Testis (tissue), 2 donors: ENCODE measurements at regions not wholly inside any gene's neighbourhood (a gene's known extent, or its start where the extent isn't known, plus 50 kb on each side); places are given as distances from the start of the nearest gene placed in this dataset.
A peak's percentile ranks its signal among the peaks of the same experiment; 100 is the strongest.

Source experiments
- DNase-seq: peaks from one replicate; pipeline ENCODE4 v3.0.0-alpha.2; 2019
- H3K27ac ChIP-seq, 2 donors: fragments of 200-600 bp; sonication (generic); one replicate each; pipeline ENCODE4 v1.5.1; 2019
- H3K27me3 ChIP-seq: fragments of 200-600 bp; sonication (generic); one replicate; pipeline ENCODE4 v1.5.1; 2019
- H3K36me3 ChIP-seq: fragments of 200-600 bp; sonication (generic); one replicate; pipeline ENCODE4 v1.5.1; 2017; ENCODE audit warnings: low read depth; ENCODE audit errors: missing control alignments
- H3K4me1 ChIP-seq: fragments of 200-600 bp; sonication (generic); one replicate; pipeline ENCODE4 v1.5.1; 2019
- H3K4me3 ChIP-seq, 2 donors: fragments of 200-600 bp; sonication (generic); one replicate each; pipeline ENCODE4 v1.5.1; 2017 to 2019
- H3K9me3 ChIP-seq: fragments of 200-600 bp; sonication (generic); one replicate; pipeline ENCODE4 v1.5.1; 2017
- POLR2A ChIP-seq: fragments of 450-650 bp; IDR thresholded peaks from one replicate; pipeline ENCODE4 v1.6.1; 2017; ENCODE audit warnings: antibody characterized with exemption, mild to moderate bottlenecking, moderate library complexity
- WGBS, 2 donors: methylation state at CpG; one replicate each; pipeline ENCODE4 v1.1.5; 2018; 5-methylcytosine and 5-hydroxymethylcytosine counted together
- intact Hi-C: fragments of 100-400 bp; cut with DNase I; formaldehyde crosslinking; loops from one replicate; pipeline ENCODE4 v1.15.1; 2023; ENCODE audit warnings: low total_unique reads
- TF ChIP-seq, protein P1 (sequence below), 3 experiments: fragments of 450-650 bp in 2 of 3; fragments of 200-600 bp in 1 of 3; sonication (generic) in 1 of 3; IDR thresholded peaks; one replicate each; pipeline ENCODE4 v1.5.1; 2016 to 2019; ENCODE audit warnings: antibody characterized with exemption in 3 of 3, mild to moderate bottlenecking in 2 of 3, moderate library complexity in 1 of 3

DNA sequence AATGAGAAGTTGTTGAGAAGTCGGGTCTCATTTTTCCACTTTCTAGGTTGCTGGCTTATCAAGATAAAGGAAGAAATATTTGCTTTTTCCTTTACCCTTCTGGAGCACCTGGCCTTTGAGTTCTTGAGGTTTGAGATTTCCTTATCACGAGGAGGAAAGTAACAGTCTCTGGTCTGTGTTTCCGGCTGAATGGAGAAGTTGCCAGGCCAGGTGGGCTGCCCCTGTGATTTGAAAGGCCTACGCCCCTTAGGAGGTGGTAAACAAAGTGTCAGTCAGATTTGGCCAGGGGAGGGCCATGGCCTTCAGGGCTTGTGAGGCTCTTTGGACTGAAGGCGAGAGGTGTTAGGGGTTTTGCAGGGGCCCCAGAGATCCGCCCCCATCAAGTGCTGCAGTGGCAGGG lies 156.7 kb upstream of the HAAO start:
- DNase-seq: no peak
- TF ChIP-seq, protein P1, sequence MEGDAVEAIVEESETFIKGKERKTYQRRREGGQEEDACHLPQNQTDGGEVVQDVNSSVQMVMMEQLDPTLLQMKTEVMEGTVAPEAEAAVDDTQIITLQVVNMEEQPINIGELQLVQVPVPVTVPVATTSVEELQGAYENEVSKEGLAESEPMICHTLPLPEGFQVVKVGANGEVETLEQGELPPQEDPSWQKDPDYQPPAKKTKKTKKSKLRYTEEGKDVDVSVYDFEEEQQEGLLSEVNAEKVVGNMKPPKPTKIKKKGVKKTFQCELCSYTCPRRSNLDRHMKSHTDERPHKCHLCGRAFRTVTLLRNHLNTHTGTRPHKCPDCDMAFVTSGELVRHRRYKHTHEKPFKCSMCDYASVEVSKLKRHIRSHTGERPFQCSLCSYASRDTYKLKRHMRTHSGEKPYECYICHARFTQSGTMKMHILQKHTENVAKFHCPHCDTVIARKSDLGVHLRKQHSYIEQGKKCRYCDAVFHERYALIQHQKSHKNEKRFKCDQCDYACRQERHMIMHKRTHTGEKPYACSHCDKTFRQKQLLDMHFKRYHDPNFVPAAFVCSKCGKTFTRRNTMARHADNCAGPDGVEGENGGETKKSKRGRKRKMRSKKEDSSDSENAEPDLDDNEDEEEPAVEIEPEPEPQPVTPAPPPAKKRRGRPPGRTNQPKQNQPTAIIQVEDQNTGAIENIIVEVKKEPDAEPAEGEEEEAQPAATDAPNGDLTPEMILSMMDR (IDR thresholded peaks at IDR 0.05): no peak
- no peak for TF ChIP-seq POLR2A
- Histone ChIP-seq H3K4me1 (peaks cover 2% of the 10 kb centered on the region), H3K4me3 (no peak overlapping the region), H3K9me3 (no peaks in the 10 kb centered on the region), H3K36me3 (no peaks in the 10 kb centered on the region), H3K27ac (no peak overlapping the region), H3K27me3 (no peaks in the 10 kb centered on the region)
- intact Hi-C loops: no loop called here
- whole genome bisulfite sequencing, 2 donors: 76 to 82% methylated on average over 3 to 6 of the region's 6 CpGs

DNA sequence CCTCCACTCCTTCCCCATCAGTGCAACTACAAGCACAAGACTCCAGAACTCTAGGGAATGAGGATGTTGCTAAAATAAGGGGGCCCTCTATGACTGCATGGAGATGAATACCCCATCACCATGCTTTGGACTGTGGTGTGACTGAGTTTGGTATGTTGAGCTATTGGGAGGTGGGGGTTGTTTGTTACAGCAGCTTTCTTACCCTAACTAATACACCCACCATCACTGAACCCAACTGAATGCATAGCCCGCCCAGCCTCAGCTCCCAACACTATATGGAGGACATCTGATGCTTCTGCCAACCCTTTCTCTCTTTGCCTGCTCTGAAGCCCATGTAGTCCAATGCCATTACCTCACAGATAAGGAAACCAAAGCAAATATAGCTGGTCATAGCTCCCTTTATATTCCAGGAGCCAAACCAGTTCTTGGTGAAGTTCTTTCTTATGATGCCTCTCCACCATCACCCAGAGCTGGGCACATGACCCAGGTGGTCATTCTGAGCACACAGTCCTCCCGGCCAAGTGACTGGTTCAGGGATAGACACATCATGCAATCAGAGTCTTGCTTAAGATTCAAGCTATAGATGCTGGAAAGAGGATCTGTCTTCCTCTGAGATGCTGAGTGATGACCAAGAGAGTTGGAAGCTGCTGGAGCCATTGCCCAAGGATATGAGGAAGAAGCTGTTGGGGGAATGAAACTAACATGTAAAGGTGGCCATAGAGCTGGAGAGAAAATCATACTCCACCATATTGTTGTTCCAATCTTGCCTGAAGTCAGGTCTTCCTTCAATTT lies 155.6 kb upstream of the HAAO start:
- no peak for DNase-seq

DNA sequence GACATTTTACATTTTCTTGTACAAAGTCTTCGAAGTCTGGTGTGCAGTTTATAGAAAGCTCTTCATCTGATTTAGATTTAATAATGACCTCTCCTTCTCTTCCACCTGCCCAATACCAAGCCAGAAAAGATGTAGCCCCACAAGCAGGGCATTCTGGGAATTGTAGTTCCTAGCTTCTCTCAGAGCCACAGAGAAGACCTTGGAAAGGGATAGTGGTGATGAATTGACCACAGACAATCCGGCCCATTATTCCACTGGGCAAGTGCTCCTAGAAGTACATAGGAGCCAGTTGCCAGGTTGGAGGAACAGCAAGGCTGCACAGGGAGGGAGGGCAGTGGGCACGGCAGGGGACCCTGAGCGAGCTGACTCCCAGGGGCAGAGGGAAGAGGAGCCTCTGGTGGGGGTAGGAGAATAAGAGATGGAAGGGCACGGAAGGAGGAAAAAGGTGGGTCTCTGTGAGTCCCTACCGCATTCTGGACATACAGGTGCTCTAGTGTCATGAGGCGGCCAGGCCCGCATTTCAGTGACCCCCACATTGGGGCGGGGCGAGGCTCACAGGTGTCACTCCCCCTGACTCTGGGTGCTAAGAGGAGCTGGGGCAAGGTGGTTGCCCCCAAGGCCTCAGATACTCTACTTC lies 152.5 kb upstream of the HAAO start:
- TF ChIP-seq POLR2A: no peak
- TF ChIP-seq, protein P1 (IDR thresholded peaks at IDR 0.05): no peak
- H3K4me3 ChIP-seq: no peak overlapping the region
- H3K4me1 ChIP-seq: peaks cover 17% of the 10 kb centered on the region
- H3K9me3 ChIP-seq: no peaks in the 10 kb centered on the region
- intact Hi-C loops: no loop called here
- H3K27ac ChIP-seq: no peak overlapping the region
- WGBS, 2 donors: 89 to 90% methylated on average over 10 of the region's 10 CpGs
- no peaks in the 10 kb centered on the region for H3K36me3 ChIP-seq
- no peak for DNase-seq
- H3K27me3 ChIP-seq: no peaks in the 10 kb centered on the region

More for the DNA sequence above, 155.6 kb upstream of the HAAO start:
- Histone ChIP-seq H3K36me3 (no peaks in the 10 kb centered on the region), H3K4me3 (no peak overlapping the region), H3K27ac (no peak overlapping the region), H3K9me3 (no peaks in the 10 kb centered on the region), H3K4me1 (no peaks in the 10 kb centered on the region), H3K27me3 (no peaks in the 10 kb centered on the region)
- 93 to 96% methylated on average over 2 of the region's 2 CpGs for WGBS, 2 donors
- TF ChIP-seq, protein P1 (IDR thresholded peaks at IDR 0.05): no peak
- no peak for TF ChIP-seq POLR2A
- intact Hi-C loops: no loop called here

DNA sequence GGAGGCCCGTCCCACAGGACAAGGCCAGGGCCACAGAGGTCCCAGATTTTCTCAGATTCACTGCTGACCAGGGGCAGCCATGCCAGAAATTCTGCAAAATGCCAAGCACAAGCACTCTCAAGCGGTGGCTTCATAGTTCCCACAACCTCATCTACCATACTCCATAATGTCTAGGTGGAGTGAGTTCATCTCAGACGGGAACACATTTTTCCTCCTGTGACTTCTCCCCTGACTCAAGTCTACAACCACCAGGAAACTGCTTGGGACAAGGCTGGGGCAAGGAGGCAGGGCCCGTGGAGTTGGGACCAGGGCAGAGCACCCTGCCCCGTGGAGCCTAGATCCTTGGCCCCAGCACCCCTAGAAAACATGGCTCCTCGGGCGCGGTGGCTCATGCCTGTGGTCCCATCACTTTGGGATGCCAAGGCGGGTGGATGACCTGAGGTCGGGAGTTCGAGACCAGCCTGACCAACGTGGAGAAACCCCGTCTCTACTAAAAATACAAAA lies 150.7 kb upstream of the HAAO start:
- Histone ChIP-seq H3K36me3 (no peaks in the 10 kb centered on the region), H3K9me3 (no peaks in the 10 kb centered on the region), H3K4me3 (no peak overlapping the region), H3K27me3 (no peaks in the 10 kb centered on the region), H3K4me1 (peaks cover 22% of the 10 kb centered on the region), H3K27ac (peak overlapping the region in 1 of 2 donors; percentile 73)
- intact Hi-C loops: no loop called here
- TF ChIP-seq, protein P1 (IDR thresholded peaks at IDR 0.05): no peak
- TF ChIP-seq POLR2A: no peak
- DNase-seq: no peak
- 90 to 91% methylated on average over 12 to 13 of the region's 13 CpGs for WGBS, 2 donors
